ENCODE measurements at regions not wholly inside any gene's neighbourhood (a gene's known extent, or its start where the extent isn't known, plus 50 kb on each side); places are given as distances from the start of the nearest gene placed in this dataset.
A peak's percentile ranks its signal among the peaks of the same experiment; 100 is the strongest.
"Not testable (repeated sequence)": the region's sequence is repeated elsewhere in the genome, so short reads cannot be mapped to it uniquely, and the experiment has no call there.

DNA sequence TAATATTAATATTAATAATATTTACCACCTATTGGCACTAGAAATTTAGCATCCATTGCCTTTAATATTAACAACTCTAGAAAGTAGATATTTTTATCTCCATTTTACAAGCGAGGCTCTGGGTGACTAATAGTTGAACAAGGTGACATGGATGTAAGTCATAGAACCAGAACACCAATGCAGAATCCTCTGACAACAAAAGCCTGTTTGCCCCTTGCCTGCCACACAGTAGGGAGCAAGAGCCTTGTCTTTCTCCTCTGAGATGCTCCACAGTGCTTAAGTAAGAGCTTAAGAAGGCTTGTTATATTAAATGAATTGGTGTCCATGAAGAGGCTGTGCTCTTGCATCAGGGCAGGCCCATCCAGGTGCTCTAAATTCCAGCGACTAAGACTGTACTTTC is 51.2 kb upstream of the LBX1 start:
- H3K4me3 ChIP-seq (ENCODE audit: low read depth, low read length): no peak overlapping the region
- no peak for DNase-seq (ENCODE audit: low read depth)

DNA sequence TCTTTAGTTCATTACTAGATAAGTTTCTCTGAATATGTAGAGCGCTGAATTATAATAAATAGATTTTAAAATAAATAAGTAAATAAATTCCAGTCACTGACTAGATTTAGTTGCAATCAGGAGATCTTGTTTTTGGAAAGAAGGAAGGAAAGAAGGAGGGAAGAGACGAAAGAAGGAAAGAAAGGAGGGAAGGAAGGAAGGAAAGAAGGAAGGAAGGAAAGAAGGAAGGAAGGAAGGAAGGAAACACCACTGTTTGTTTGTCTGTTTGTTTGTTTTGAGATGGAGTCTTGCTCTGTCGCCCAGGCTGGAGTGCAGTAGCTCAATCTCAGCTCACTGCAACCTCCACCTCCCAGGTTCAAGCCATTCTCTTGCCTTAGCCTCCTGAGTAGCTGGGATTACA is 51.7 kb upstream of the LBX1 start:
- DNase-seq (ENCODE audit: low read depth); H3K4me3 ChIP-seq (ENCODE audit: low read depth, low read length): not testable (repeated sequence)

DNA sequence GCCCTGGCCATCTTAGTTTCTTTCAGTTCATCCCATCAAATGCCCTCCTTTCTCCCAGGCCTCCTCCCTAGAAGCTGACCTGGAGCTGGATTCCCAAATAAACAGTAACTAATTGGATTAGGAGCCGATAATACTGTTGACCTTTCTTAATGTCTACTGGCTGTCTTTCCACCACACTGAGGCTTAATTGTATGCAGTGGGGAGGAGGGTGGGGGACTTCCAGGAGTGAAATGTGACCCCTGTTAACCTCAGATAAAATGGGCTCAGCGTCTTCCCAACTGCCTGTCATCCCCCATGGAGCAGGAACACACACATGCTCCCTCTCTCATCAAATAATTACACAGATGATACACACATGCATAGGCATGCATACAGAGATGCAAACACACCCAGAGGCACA is 53.7 kb upstream of the LBX1 start:
- DNase-seq (ENCODE audit: low read depth): no peak
- no peak overlapping the region for H3K4me3 ChIP-seq (ENCODE audit: low read depth, low read length)

DNA sequence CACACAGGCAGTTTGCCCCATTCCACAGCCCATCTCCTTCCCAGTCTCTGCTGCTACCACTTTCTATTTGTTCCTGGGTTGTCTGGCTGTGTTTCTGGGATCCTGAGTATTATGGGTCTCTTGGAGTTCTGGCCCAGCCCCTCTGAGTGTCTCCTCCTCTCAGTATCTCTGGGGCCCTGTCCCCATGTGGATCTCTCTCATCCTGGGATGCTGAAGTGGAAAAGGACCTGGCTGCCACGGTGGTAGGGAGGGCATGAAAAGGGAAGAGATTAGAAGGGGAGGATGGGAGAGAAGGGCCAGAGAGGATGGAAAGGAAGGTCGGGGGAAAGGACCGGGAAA is 54.5 kb upstream of the LBX1 start:
- no peak for DNase-seq (ENCODE audit: low read depth)
- H3K4me3 ChIP-seq (ENCODE audit: low read depth, low read length): no peak overlapping the region

DNA sequence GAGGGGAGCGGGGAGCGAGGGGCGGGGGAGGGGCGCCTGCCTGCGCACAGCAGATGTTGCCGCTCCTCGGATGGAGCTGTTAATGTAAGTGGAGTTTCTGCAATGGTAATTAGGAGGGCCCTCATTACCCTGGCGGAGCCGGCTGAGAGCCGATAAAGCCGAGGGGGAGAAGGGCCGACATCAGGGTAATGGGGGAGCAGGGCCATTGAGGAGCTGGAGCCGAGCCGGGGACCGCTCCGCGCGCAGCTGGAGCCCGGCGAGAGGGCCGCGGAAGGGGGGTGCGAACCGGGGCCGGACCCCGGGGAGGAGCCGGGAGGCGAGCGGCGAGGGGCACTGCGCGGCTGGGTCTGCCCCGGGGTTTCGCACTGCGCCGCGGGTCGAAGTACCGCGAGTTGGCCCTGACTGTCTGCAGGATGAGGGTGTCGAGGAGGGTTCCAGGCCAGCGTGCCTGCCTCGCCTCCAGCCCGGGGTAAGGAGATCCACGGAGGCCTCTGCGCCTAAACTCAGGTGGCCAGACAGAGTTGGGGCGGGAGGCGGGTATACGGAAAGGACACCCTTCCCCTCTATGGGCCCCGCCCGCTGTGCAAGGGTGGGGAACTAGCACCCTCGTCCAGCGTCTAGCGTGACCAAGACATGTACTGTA is 55.0 kb upstream of the LBX1 start:
- H3K4me3 ChIP-seq (ENCODE audit: low read depth, low read length): peak overlapping the region; percentile 7
- no peak for DNase-seq (ENCODE audit: low read depth)

DNA sequence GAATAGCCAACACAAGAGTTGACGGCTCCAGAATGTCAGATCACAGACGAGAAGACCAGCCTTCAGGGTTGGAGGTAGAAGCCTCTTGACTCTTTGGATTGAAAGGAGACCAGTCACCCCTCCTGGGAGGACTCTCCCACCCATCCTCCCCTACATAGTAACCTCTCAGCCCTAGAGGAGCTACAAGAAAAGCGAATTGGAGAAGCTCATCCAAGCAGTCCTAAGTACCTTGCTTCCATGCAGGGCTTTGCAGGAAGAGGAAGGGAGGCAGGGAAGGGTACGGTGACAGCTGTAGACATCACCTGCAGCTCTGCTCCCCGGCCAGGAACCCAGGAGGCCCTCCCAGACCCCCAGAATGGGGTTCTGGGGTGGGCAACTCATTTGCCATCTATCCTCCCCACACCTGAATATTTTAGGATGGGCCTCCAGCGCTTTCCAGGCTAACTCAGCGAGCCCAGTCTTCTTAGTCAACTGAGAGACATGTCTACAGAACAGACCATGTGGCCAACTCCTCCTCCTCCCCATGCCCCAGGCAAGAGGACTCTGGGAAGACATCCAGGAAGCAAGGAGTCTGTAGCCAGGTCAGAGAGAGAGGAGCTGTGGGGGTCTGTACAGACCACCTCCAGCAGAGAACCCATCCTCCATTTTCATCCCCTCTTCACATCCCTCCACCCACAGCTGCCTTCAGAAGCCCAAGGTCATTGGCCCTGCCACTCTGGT is 55.6 kb upstream of the LBX1 start:
- DNase-seq (ENCODE audit: low read depth): no peak
- no peak overlapping the region for H3K4me3 ChIP-seq (ENCODE audit: low read depth, low read length)

DNA sequence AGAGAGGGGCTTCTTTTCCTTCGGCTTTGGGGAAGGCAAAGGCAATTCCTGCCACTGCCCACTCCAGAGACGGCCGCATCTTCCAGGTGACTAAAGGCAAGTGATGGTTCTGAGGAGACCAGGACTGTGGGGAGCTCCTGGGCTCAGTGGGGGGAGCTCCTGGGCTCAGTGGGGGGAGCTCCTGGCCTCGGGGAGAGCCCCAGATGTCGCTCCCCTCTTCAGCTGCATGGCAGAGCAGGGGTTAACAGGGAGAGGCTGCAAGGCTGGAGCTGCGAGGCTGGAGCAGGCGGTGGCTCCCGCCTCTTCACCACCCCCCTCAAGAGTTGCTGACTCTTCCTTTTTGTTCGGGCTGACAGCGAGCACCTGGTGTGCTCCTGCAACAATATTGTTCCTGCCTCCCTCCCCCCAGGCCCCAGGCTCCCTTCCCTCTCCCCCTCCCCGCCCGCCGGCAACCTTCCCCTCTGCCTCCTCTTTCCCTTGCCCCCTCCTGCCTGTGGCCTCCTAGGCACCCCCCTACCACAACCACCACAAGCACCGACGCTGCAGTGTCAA is 56.3 kb upstream of the LBX1 start:
- no peak for DNase-seq (ENCODE audit: low read depth)
- H3K4me3 ChIP-seq (ENCODE audit: low read depth, low read length): no peak overlapping the region

DNA sequence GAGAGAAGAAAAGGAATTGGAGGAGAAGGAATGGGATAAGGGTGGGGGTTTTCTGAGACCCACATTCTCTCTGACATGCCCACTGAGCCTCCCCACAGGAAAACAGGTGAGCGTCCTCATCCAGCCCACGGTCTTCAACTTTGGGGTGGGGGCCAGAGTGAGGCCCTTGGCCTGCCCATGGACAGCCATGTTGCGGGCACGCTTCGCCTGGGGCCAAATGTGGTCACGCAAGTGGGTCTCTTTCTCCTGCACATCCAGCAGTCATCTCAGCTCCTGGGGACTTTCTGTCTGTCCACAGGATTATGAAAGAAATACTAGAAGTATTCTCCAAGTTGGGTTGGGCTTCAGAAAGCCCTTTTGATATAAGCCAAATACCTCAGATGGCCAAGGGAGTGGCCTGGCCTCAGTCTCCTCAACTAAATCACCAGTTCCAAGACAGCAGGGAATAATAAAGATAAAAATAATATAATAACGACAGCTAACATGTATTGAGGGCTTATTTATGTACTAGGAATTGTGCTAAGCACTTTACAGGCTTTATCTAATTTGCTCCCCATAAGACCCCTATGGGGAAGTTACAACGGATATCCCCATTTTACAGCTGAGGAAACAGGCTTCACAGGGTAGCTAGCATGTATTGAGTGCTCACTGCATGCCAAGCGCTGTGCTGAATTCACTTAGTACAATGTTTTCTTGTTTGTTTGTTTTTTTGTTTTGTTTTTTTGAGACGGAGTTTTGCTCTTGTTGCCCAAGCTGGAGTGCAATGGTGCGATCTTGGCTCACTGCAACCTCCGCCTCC is 57.2 kb upstream of the LBX1 start:
- H3K4me3 ChIP-seq (ENCODE audit: low read depth, low read length): no peak overlapping the region
- DNase-seq (ENCODE audit: low read depth): no peak

DNA sequence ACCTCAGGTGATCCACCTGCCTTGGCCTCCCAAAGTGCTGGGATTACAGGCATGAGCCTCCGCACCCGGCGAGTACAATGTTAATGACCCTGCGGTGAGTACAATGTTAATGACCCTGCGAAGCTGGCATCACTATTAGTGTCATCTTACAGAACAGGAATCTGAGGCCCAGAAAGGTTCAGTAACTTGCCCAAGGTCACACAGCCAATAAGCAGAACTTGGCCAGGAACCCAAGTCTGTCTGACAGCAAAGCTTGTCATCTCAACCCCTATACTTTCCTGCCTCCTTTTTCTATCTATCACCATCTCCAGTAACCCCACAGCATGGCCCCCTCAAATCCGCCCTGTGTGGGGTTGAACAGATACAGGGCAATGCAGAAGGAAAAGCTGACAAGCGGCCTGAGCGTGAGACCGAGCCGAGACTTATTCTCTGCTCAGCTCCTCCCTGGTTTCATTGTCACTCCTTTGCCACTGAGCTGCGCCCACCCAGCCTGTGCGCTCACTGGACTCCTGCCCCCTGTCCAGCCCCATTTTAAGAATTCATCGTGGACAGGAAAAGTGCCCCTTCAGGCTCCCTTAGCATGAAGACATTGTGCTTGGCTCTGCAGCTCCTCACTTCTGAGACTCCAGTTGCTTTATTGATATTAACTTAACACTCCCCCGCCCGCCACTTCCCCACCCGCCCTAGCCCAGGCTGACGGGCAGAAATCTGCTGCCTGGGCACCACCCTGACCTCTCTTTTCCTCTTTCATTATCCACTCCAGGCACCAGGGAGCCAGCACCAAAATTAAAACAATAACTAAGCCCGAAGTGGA is 58.1 kb upstream of the LBX1 start:
- H3K4me3 ChIP-seq (ENCODE audit: low read depth, low read length): no peak overlapping the region
- no peak for DNase-seq (ENCODE audit: low read depth)

DNA sequence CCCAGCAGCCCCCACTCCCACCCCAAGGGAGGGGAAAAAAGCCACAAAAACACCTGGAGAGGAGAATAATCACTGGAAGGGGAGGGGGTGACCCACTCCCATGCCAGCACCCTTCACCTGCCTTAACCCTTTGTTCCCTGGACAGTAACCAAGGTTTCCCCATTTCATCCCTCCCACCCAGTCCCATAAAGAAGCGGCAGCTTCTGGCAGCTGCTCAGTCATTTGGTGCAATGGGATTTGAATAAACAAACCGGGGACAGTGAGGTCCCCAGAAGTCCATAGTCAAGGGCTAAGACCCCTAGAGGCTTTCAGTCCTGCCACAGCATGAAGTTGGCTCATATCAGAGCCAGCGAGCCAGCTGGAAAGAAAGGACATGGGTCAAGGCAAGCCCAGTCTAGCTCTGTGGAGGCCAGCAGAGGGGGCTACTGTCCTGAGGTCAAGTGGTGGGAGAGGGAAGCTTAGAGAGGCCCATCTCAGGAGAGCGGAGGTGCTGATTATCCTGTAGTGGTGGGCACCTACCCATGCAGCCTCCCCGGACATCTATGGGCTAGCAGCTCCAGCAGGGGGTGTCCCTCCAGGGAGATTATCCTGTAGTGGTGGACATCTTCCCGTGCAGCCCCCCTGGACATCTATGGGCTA is 58.9 kb upstream of the LBX1 start:
- H3K4me3 ChIP-seq (ENCODE audit: low read depth, low read length): no peak overlapping the region
- no peak for DNase-seq (ENCODE audit: low read depth)

DNA sequence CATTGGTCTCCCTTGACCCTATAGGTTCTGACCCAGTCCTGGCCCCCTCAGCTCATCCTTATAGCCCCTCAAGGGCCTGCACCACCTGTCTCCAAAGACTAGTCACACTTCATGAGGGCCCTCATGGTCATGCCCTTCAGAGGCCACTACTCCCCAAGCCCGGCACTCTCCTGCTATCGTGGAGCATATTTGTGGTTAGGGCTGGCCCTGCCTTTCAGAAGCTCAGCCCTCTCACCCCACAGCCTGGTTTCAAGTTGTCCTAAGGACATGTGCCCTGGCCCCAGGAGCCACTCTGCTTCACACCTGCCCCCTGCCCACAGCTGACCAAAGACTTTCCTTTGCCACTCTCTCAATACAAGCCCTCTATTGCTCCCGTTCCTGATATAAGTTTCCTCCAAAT is 60.3 kb upstream of the LBX1 start:
- DNase-seq (ENCODE audit: low read depth): no peak

DNA sequence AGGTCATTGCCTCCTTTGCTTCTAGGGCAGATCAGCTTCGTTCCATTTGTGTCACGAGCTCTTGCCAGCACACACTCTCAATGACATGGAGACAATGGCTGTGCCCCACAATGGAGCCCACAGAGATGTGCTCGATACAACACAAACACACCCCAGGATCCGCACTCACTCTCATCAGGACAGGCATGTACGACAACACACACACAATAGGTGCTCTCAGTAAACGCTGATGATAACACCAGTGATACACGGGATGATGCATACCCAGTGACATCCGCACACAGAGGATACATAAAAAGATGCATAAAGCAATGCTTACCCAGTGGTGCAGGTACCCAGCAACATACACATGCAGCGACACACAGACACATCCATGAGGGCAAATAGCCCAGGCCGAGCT is 61.2 kb upstream of the LBX1 start:
- no peak for DNase-seq (ENCODE audit: low read depth)

More for the DNA sequence above, 60.3 kb upstream of the LBX1 start:
- H3K4me3 ChIP-seq (ENCODE audit: low read depth, low read length): no peak overlapping the region

DNA sequence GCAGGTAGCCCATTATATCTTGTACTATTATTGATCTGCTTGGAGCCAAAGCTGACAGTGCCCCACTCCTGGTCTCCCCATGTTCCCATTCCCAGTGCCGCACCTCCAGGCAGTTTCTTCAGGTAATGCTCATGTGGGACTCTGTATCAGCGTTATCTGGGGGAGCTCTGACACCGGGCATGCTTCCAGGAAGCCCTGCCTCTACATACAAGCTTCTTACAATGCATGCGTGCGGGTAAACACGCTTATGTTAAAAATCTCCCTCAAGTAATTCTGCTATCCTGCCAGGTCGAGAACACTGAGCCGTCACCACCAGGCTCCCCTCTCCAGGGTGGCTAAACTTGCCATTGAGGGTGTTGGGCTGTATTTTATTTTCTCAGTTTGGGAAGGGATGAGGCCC is 61.6 kb upstream of the LBX1 start:
- DNase-seq (ENCODE audit: low read depth): no peak
- no peak overlapping the region for H3K4me3 ChIP-seq (ENCODE audit: low read depth, low read length)

More for the DNA sequence above, 61.2 kb upstream of the LBX1 start:
- H3K4me3 ChIP-seq (ENCODE audit: low read depth, low read length): no peak overlapping the region

DNA sequence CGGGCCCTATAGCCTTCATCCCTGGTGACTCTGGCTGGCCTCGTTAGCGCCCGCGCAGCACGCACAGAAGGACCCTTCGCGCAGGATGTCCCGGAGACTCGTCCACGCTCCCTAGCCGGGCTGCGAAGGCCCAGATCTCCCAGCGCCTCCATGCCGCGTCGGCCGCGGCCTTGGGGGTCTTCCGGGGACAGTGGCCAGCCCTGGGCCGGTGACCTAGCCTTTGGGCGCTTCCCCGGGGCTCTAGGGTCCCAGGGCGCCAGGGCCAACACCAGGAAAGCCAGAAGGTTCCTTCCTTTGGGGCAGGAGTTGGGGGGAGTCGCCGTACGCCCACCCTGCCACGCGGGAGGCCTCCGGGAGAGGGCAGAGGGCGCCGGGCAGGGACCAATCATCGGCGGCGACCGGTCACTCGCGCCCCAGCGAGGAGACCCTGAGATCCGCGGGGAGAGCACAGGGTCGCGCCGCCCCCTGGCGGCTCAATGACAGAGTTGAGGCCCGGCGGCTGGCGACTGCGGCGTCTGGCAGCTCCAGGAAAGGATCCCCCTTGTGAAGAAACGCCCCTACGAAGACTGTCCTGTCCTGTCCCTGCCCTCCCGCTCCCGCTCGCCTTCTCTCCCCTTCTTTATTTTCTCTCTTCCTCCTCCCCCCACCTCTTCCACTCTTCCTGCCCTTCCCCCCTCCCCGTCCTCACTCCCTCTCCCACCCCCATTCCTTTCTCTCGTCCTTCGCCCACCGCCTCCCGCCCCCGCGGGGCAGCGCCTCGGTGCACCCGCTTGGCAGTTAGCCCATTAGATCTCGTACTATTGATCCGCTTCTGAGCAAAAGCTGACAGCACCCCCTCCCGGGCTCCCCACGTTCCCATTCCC is 62.3 kb upstream of the LBX1 start:
- no peak for DNase-seq (ENCODE audit: low read depth)
- H3K4me3 ChIP-seq (ENCODE audit: low read depth, low read length): peak overlapping the region; percentile 57

DNA sequence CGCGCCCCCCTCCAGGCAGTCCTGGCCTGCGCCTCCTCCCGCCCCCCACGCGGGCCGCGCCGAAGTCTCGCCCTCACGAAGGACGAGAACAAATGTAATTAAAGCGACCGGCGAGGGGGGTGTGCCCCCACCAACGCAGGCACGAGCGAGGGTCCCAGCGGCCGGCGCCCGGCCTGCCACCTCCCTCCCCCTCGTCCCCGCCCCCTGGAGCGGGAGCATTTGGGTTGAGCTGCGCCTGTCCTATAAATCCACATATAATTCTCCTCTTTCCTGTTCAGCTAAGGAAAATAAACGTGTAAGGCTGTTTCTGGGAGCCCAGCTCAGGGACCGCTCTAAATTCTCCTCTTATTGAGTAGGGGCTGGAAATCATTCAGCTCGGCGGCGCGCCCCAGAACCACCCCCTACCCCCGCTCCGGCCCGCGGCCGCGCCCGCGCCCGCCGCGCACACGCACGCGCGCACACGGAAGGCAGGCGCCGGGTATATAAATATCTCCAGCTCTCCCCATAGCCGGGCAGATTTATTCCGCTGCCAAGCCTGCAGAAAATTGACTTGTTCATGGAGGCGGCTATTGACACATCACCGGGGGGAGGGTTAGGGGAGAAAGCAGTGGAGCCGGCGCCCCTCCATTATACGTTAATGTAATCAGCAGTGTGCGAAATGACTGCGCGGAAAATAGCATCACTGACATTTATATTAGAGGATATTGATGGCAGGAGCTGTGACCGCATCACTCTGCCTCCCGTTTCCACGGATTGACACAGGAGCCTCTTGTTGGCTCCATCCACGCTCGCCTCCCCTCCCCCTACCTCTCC is 61.6 kb upstream of the BTRC start:
- DNase-seq (ENCODE audit: low read depth): no peak
- H3K4me3 ChIP-seq (ENCODE audit: low read depth, low read length): peak overlapping the region; percentile 57

DNA sequence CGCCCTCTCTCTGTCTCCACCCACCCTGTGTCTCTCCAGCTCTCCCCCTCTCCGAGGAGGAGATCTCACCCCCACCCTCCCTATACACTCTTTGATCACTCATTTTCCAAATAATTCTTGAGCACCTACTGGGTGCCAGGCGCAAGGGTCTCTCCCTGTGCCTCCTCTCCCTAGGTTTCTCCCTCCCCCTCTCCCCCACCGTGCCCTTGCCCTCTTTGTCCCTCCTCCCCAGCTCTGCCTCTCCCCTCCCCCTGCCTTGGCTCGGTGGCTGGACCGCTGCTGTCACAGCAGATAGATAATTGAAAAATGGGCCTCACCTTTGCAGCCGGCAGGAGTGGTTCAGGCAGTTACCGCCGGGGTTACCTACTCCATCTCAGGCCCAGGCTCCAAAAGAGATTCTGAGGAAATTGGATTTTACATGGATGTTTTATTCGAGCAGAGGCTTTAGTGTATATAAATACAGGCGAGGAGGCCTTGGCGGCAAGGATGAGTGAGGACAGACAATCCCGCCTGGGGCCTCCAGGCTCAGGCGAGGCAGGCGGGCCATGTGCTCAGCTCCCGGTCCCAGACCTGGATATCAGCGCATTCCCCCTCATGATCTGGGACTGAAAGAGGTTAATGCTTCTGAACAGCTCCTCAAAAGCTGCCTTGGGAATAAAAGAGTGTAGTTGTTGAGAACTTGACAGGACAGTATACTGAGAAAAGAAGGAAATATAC is 60.8 kb upstream of the BTRC start:
- DNase-seq (ENCODE audit: low read depth): no peak
- H3K4me3 ChIP-seq (ENCODE audit: low read depth, low read length): no peak overlapping the region

DNA sequence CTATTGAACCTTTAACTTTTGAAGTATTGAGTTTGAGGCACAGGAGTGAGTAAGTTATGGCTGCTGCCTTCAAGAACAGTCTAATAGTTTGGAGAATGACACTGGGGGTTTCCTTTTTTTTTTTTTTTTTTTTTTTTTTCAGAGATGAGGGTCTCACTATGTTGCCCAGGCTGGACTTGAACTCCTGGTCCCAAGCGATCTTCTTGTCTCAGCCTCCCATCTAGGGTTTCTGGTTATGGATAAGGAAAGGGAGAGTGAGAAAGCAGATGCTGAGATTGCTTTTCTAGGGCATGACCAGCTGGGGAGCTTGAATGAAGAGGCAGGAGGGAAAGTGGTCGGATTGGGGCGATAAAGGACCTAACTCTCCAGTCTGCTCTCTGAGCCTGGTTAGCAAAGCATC is 59.9 kb upstream of the BTRC start:
- H3K4me3 ChIP-seq (ENCODE audit: low read depth, low read length): no peak overlapping the region
- no peak for DNase-seq (ENCODE audit: low read depth)

All from skeletal muscle cell (primary cell).